Upper lobe of left lung (tissue), 4 donors: ENCODE measurements at regions not wholly inside any gene's neighbourhood (a gene's known extent, or its start where the extent isn't known, plus 50 kb on each side); places are given as distances from the start of the nearest gene placed in this dataset.

Experiments
- EP300 ChIP-seq, 4 donors: sonication (generic); formaldehyde crosslinking; IDR thresholded peaks; one replicate each; pipeline ENCODE4 v1.5.1; 2017; ENCODE audit warnings: antibody characterized with exemption in 4 of 4, control low read depth in 2 of 4
- POLR2A ChIP-seq, 4 donors: fragments of 450-650 bp; IDR thresholded peaks; one replicate each; pipeline ENCODE4 v1.5.1; 2016 to 2017; ENCODE audit warnings: antibody characterized with exemption in 4 of 4, mild to moderate bottlenecking in 2 of 4
- POLR2AphosphoS5 ChIP-seq, 2 donors: sonication (generic); formaldehyde crosslinking; IDR thresholded peaks; one replicate each; pipeline ENCODE4 v1.5.1; 2017; ENCODE audit warnings: antibody characterized with exemption in 2 of 2

GRCh38 chr4:188867796-188868195 lies 728.6 kb downstream of the TRIML1 start:
- no peak for TF ChIP-seq EP300 (IDR thresholded peaks at IDR 0.05)
- no peak for TF ChIP-seq POLR2A (IDR thresholded peaks at IDR 0.05)
- no peak for TF ChIP-seq POLR2AphosphoS5 (IDR thresholded peaks at IDR 0.05)
